SHP77 (cell line): ENCODE measurements at regions not wholly inside any gene's neighbourhood (a gene's known extent, or its start where the extent isn't known, plus 50 kb on each side); places are given as distances from the start of the nearest gene placed in this dataset.

Experiments used
- DNase-seq, 2 experiments: peaks; one replicate each; lab custom pipeline; 2025; lab: John Stamatoyannopoulos, UW

DNA sequence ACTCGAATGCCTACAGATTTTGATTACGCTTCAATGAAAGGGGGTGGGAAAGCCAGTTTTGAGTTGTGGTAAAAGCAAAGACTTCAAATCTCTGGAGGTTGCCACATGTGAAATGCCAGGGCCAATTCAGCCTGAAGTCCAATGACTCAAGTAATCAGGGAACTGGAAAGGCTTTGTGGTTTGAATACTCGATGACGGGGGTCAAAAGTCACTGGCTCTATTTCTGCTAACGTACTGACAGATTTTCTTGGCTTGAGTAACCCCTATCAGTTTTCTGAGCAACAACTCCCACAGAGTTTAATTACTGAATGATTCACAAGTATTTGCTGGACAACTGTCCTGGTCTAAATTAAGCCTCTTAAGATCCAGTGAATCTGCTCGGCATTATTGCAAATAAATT is 152.2 kb downstream of the SIPA1L2 start:
- no peak for DNase-seq

- no peak for DNase-seq
Observed at GRCh38 chr1:232476538-232476950, 153.4 kb downstream of the SIPA1L2 start.

- DNase-seq, result no peak
Observed at GRCh38 chr1:232474826-232475225, 155.1 kb downstream of the SIPA1L2 start.

GRCh38 chr1:232473900-232474299 is 156.0 kb downstream of the SIPA1L2 start:
- DNase-seq, result no peak

GRCh38 chr1:232473324-232473723 is 156.6 kb downstream of the SIPA1L2 start:
- DNase-seq, result no peak

DNA sequence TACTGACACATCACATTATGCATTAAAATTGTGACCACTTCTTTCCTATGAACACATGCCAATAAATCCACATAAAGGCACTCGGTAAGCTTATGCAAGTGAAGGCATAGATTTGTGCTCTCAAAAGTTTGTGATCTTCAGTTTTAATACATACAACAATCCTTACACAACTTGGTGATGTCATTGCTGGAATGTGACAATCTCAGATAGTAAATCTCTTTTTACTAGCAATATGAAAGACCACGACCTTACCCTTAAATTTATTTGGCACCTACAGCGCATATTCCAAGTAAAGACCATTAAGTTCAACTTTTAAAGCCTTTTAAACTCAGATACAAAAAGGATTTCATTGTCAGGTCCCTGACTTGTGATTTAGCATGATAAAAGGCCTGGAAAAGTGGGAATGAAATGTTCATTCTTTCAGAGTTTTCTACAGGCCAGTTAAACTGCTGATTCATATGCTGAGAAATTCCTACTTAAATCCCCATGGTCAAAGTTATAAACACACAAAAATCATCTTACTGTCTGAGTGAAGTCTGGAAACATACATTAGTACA is 157.4 kb downstream of the SIPA1L2 start:
- DNase-seq, result no peak

DNA sequence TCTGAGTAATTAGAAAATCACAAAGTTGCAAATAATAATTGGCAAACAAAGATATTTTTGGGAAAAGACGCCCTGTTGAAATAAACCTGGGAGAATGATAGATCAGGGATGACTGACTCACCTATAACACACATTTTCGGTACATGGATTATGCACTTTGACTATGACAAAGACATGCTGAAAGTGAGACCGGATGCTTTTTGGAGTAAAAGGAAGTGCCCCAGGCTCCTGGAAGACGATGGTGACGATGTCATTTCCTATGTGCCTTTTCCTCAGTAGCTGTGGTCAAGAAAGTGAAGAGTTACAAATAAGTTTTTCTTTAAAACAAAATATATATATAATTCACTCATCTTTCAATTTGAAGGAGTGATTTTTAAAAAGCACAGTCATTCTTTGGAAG is 158.7 kb downstream of the SIPA1L2 start:
- no peak for DNase-seq

- no peak for DNase-seq
Observed at GRCh38 chr1:232470711-232471110, 159.2 kb downstream of the SIPA1L2 start.

DNA sequence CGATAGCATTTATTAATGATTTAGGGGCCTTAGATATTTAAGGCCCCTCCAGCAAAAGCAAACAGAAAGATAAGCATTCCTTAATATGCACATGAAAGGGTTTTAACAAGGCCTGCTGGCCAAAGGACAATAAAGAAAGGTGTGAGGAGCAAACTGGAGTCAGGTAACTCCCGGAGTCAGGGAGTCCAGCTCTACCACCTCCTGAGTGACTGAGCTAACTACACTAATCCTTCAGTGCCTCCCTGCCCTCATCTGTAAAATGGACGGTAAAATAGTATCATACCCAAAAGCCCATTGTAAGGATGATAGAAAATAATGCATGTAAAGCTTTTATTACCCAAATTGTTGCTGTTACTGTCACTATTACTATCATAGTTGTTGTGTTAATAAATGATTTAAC is 161.7 kb downstream of the SIPA1L2 start:
- no peak for DNase-seq

GRCh38 chr1:232467073-232467760 is 162.7 kb downstream of the SIPA1L2 start:
- DNase-seq, result no peak

- DNase-seq, result no peak
Observed at GRCh38 chr1:232464325-232464724, 165.6 kb downstream of the SIPA1L2 start.

GRCh38 chr1:232463225-232463624 is 166.7 kb downstream of the SIPA1L2 start:
- DNase-seq, result no peak

GRCh38 chr1:232462213-232462612 is 167.7 kb downstream of the SIPA1L2 start:
- DNase-seq, result no peak

DNA sequence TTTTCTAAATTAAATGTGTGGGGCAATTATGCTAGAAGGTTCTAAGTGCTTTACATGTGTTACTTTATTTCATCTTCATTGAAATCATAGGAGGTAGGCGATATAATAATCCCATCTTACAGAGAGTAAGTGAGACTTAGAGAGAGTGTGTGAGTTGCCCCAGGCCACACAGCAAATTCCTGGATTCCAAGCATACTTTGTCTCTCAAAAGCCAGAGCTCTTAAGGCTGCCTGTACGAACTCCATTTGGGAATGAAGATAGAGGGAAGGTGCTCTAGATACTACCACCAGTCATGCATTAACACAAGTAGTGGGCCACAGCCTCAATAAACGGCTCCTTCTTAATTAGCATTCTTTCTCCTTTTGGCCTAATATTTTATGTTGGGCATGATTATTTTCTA is 170.1 kb downstream of the SIPA1L2 start:
- no peak for DNase-seq

DNA sequence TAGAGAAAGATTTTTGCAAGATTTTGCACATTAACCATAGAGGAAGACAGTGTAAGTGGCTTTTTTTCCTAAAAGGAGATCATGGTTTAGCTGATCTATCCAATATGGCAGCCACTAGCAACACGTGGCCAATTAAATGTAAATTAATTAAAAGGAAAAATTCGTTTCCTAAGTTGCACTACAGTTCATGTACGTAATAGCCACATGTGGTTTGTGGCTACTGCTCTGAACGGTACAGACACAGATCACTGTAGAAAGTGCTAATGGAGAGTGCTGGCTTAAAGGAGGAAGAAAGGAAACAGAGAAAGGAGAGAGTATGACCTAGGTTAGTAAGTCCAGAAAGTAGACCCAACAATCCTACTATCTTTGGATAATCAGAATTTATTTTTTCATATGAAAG is 170.8 kb downstream of the SIPA1L2 start:
- no peak for DNase-seq

GRCh38 chr1:232457595-232457994 is 172.3 kb downstream of the SIPA1L2 start:
- DNase-seq, result no peak

DNA sequence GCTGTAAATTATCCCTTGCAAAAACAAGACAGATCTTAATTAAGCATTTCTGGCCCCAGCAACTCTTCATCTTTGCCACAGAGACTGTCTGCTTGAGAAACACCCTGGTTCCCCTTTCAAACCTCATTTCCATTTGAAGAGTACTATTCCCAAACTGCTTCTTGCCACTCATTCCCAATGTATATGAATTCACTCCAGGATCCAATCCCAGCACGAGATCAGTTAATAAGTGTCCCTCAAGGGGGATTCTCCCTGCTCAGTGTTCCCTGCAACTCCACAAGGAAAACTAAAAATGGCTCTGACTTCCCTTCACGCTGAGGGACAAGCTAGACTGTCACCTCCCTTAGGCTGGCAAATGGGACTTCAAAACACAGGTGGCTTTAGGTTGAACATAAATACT is 173.2 kb downstream of the SIPA1L2 start:
- DNase-seq, result no peak

DNA sequence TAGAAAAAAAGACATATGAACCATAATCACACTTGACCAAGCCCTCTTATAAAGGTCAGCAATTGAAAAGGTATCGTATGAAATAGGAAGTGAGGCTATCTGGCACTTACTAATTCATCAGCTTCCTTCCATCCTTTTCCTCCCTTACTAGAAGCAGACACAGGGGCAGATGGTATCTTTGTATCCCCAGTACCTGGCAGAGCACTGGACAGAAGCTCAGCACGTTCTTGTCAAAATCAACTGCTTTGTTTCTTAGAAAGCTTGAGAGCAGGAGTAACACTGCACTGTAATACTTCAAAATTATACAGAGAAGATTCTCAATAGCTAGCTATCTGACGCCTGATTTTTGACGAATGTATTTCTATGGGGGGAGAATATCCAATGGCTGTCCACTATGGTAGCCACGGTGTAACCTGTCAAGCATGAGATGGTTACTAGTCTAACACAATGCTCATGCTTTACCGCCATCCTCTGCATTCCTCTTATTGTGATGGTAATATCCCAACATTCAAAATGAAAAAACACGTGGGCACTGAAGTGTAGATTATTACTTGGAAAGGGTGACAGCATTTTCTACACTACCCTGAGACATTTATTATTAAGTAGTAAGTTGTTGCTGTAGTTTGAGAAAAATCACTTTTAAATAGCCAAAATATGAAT is 175.6 kb downstream of the SIPA1L2 start:
- DNase-seq, result no peak

DNA sequence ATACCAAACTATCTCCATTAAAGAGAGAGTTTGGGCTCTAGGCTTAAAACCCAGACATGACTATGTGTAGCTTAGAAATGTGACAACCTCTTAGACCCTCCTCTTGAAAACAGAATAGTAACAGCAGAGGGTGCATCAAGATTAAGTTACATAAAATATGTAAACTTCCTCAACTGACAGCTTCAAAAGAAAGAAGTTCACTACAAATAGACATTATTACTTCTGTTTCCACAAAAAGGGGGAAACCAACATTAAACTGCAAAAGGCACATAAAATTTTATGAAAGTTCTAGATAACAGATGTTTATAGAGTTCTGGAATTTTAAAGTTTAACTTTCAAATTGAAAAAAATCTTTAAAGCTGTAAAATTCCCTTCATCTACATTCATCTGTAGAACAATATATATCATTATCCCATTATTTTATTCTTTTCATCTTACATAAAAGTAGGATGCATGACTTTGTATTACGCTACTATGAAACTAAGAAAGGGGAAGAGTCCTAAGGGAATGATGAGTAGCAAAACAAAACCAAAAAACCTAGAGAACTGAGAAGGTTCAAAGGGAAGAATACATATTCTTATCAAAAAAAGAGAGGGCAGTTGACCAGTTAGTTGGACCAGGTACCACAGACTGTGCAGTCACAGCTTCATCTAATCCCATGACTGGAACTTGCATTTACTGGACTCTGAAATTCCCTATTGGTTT is 177.0 kb downstream of the SIPA1L2 start:
- no peak for DNase-seq

GRCh38 chr1:232452117-232452516 is 177.8 kb downstream of the SIPA1L2 start:
- DNase-seq, result no peak

DNA sequence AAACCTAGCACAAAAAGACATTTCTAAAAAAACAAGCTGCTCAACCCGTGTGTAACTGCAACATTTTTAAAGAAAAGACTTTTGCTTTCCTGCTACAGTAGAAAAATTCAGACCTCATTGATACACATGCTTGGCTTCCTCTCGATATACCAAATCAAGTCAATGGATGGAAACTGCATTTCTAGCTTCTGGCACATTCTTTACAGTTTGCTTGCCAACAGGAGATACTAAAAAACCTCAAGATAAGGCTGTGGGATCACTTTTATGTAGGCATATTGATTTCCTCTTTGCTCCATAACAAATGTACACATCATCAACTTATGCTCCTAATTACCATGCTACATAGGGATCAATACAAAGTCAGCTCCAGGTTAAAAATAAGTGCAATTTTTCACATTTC is 178.4 kb downstream of the SIPA1L2 start:
- no peak for DNase-seq

- DNase-seq, result no peak
Observed at GRCh38 chr1:232450615-232451014, 179.3 kb downstream of the SIPA1L2 start.

GRCh38 chr1:232447125-232447524 is 182.8 kb downstream of the SIPA1L2 start:
- DNase-seq, result no peak
